GM13976 (cell line): ENCODE measurements at regions not wholly inside any gene's neighbourhood (a gene's known extent, or its start where the extent isn't known, plus 50 kb on each side); places are given as distances from the start of the nearest gene placed in this dataset.

Experiments
- DNase-seq: peaks from one replicate; pipeline ENCODE4 v3.0.0; 2012; ENCODE audit warnings: low spot score
- CTCF ChIP-seq: IDR thresholded peaks from 2 replicates; pipeline ENCODE4 v1.5.1; 2012; ENCODE audit warnings: borderline replicate concordance, mild to moderate bottlenecking; ENCODE audit not compliant: insufficient read depth; ENCODE audit errors: extremely low read depth, missing control alignments, control extremely low read depth
- in situ Hi-C: fragments of 300-500 bp; cut with MboI; formaldehyde crosslinking; loops from one replicate; pipeline ENCODE4 v1.12.0; 2022; ENCODE audit warnings: low sequenced_read_pairs, mixed read lengths, inconsistent platforms; ENCODE audit not compliant: unreplicated experiment

- no peak for DNase-seq
- in situ Hi-C loops: no loop called here
- no peak for TF ChIP-seq CTCF
Observed at GRCh38 chr4:164613256-164613655, 140.7 kb upstream of the SMIM31 start.

- TF ChIP-seq CTCF: no peak
- in situ Hi-C loops: no loop called here
- no peak for DNase-seq
Observed at GRCh38 chr4:164613792-164614191, 140.1 kb upstream of the SMIM31 start.

- no peak for TF ChIP-seq CTCF
- no peak for DNase-seq
- in situ Hi-C loops: no loop called here
Observed at GRCh38 chr4:164614329-164614728, 139.6 kb upstream of the SMIM31 start.

- in situ Hi-C loops: no loop called here
- no peak for TF ChIP-seq CTCF
- DNase-seq: no peak
Observed at GRCh38 chr4:164614999-164615398, 138.9 kb upstream of the SMIM31 start.

- in situ Hi-C loops: no loop called here
- no peak for DNase-seq
- no peak for TF ChIP-seq CTCF
Observed at GRCh38 chr4:164615964-164616363, 138.0 kb upstream of the SMIM31 start.

GRCh38 chr4:164616961-164617360 lies 137.0 kb upstream of the SMIM31 start:
- in situ Hi-C loops: no loop called here
- no peak for DNase-seq
- TF ChIP-seq CTCF: no peak

GRCh38 chr4:164617426-164617825 lies 136.5 kb upstream of the SMIM31 start:
- no peak for TF ChIP-seq CTCF
- no peak for DNase-seq
- in situ Hi-C loops: no loop called here
